Endothelial cell of umbilical vein (primary cell): ENCODE measurements at regions not wholly inside any gene's neighbourhood (a gene's known extent, or its start where the extent isn't known, plus 50 kb on each side); places are given as distances from the start of the nearest gene placed in this dataset.

ENCODE experiments used
- BruUV-seq: library from RNA; stranded (reverse); fragments of 400-500 nt; replicated peaks from 2 replicates; lab custom pipeline; 2021; lab: Mats Ljungman, UMichigan
- CTCF ChIA-PET: fragments of 300-600, 350-600 bp; sonication (Branson Sonifier 250); formaldehyde crosslinking; loops from one replicate; lab custom pipeline; 2021; ENCODE audit warnings: antibody characterized with exemption, inconsistent platforms; lab: Charles Lee
- POLR2A ChIA-PET: fragments of 300-600, 350-600 bp; sonication (Branson Sonifier 250); formaldehyde crosslinking; loops from one replicate; lab custom pipeline; 2021; ENCODE audit warnings: antibody characterized with exemption, inconsistent platforms; lab: Charles Lee
- DNase-seq: peaks from one replicate; pipeline ENCODE4 v3.0.0-alpha.2; 2011; ENCODE audit warnings: low read depth, low spot score
- FAIRE-seq: peaks from 2 replicates; lab custom pipeline; 2011; peaks lifted over from hg19 to GRCh38; lab: Jason Lieb, UNC
- H2AFZ ChIP-seq: 2 replicates; pipeline ENCODE4 v1.6.0; 2012; ENCODE audit warnings: low read depth, low read length, control low read depth, inconsistent platforms
- H3K27ac ChIP-seq: 2 replicates; pipeline ENCODE4 v1.5.1; 2011; ENCODE audit warnings: low read depth, mild to moderate bottlenecking, control low read depth, low read length, moderate library complexity; ENCODE audit not compliant: insufficient read depth
- H3K27me3 ChIP-seq, 2 experiments: 2 replicates each; pipeline versions ENCODE4 v1.6.0 to v1.6.1; 2011; ENCODE audit warnings: low read length in 2 of 2, mixed read lengths in 1 of 2; ENCODE audit not compliant: control insufficient read depth in 2 of 2, insufficient read depth in 2 of 2
- H3K36me3 ChIP-seq, 2 experiments: 2 replicates in 1 of 2; 3 replicates in 1 of 2; pipeline ENCODE4 v1.5.1; 2011; ENCODE audit warnings: low read length in 2 of 2, mild to moderate bottlenecking in 1 of 2, moderate library complexity in 1 of 2; ENCODE audit not compliant: control insufficient read depth in 2 of 2, insufficient read depth in 2 of 2; ENCODE audit errors: extremely low read depth in 1 of 2
- H3K4me1 ChIP-seq: 3 replicates; pipeline ENCODE4 v1.5.1; 2011; ENCODE audit warnings: mild to moderate bottlenecking, low read length; ENCODE audit not compliant: control insufficient read depth, insufficient read depth; ENCODE audit errors: extremely low read depth
- H3K4me2 ChIP-seq: 2 replicates; pipeline ENCODE4 v1.6.1; 2011; ENCODE audit warnings: low read length, control low read depth, mixed read lengths; ENCODE audit not compliant: insufficient read depth
- H3K4me3 ChIP-seq, 3 experiments: fragments of 200-600 bp in 1 of 3; sonication (generic), shearing (Covaris generic) in 1 of 3; replicated peaks in 1 of 3; 2 replicates each; pipeline ENCODE4 v1.5.1; 2011 to 2016; ENCODE audit warnings: control low read depth in 3 of 3, low read length in 3 of 3, mild to moderate bottlenecking in 2 of 3, inconsistent platforms in 1 of 3, low read depth in 1 of 3, moderate library complexity in 1 of 3; ENCODE audit not compliant: insufficient read depth in 1 of 3
- H3K79me2 ChIP-seq: 2 replicates; pipeline ENCODE4 v1.6.0; 2012; ENCODE audit warnings: low read length, inconsistent platforms; ENCODE audit not compliant: control insufficient read depth, insufficient read depth
- H3K9ac ChIP-seq: replicated peaks from 2 replicates; pipeline ENCODE3; 2011; ENCODE audit warnings: low read length, control low read depth; ENCODE audit not compliant: insufficient read depth; ENCODE audit errors: extremely low read depth
- H3K9me1 ChIP-seq: replicated peaks from 3 replicates; pipeline ENCODE4 v1.6.0; 2011; ENCODE audit warnings: mild to moderate bottlenecking, low read length; ENCODE audit not compliant: control insufficient read depth, insufficient read depth; ENCODE audit errors: extremely low read depth
- H3K9me3 ChIP-seq: replicated peaks from 2 replicates; pipeline ENCODE4 v1.5.1; 2012; ENCODE audit warnings: low read length, inconsistent platforms; ENCODE audit not compliant: control insufficient read depth, insufficient read depth
- H4K20me1 ChIP-seq: replicated peaks from 2 replicates; pipeline ENCODE3; 2011; ENCODE audit warnings: mild to moderate bottlenecking, low read length; ENCODE audit not compliant: control insufficient read depth, insufficient read depth; ENCODE audit errors: extremely low read depth
- CTCF ChIP-seq, 2 donors: IDR thresholded peaks; 1 replicate in 1 of 2; 2 replicates in 1 of 2; pipeline ENCODE4 v1.5.1; 2011; ENCODE audit warnings: low read length in 2 of 2, mild to moderate bottlenecking in 2 of 2, moderate library complexity in 2 of 2, control low read depth in 1 of 2, inconsistent platforms in 1 of 2, low read depth in 1 of 2; ENCODE audit not compliant: insufficient read depth in 1 of 2; ENCODE audit errors: extremely low read depth in 1 of 2
- EZH2 ChIP-seq: IDR thresholded peaks from 2 replicates; pipeline ENCODE4 v1.6.1; 2012; ENCODE audit warnings: borderline replicate concordance, low read depth, mild to moderate bottlenecking, moderate library complexity, low read length, inconsistent platforms; ENCODE audit not compliant: severe bottlenecking
- FOS ChIP-seq: IDR thresholded peaks from 2 replicates; pipeline ENCODE4 v1.6.1; 2011; ENCODE audit warnings: mild to moderate bottlenecking, low read length, moderate library complexity, borderline replicate concordance; ENCODE audit not compliant: insufficient read depth
- GATA2 ChIP-seq: IDR thresholded peaks from 2 replicates; pipeline ENCODE4 v1.7.0; 2011; ENCODE audit warnings: low read depth, mild to moderate bottlenecking, moderate library complexity, mixed read lengths, low read length; ENCODE audit not compliant: insufficient read length, insufficient read depth
- JUN ChIP-seq: IDR thresholded peaks from 2 replicates; pipeline ENCODE4 v1.6.1; 2011; ENCODE audit warnings: borderline replicate concordance, low read depth; ENCODE audit not compliant: insufficient read length, insufficient read depth
- MAX ChIP-seq: IDR thresholded peaks from 2 replicates; pipeline ENCODE4 v1.6.1; 2011; ENCODE audit not compliant: insufficient read depth, insufficient read length
- MYC ChIP-seq: IDR thresholded peaks from one replicate; pipeline ENCODE4 v1.6.1; 2011; ENCODE audit warnings: mild to moderate bottlenecking, low read depth, low read length
- POLR2A ChIP-seq: IDR thresholded peaks from 2 replicates; pipeline ENCODE4 v1.6.1; 2012; ENCODE audit warnings: low read depth, mild to moderate bottlenecking, control low read depth, low read length
- POLR2AphosphoS5 ChIP-seq: IDR thresholded peaks from 2 replicates; pipeline ENCODE4 v1.6.1; 2012; ENCODE audit warnings: low read depth, mild to moderate bottlenecking, control low read depth, low read length, moderate library complexity; ENCODE audit not compliant: insufficient read depth
- dilution Hi-C: fragments of 300-500 bp; cut with MboI; formaldehyde crosslinking; loops from one replicate; pipeline ENCODE4 v1.15.0; 2019; ENCODE audit warnings: low sequenced_read_pairs; ENCODE audit not compliant: extremely low pct_ligation_motif_present
- intact Hi-C: fragments of 100-400 bp; cut with micrococcal nuclease; formaldehyde crosslinking; loops from one replicate; pipeline ENCODE4 v1.10.0; 2022

GRCh38 chr21:15332572-15332971 lies 267.8 kb upstream of the NRIP1 start:
- Histone ChIP-seq H3K4me3 (no peak overlapping the region), H3K27ac (no peak overlapping the region), H3K9me1 (no peaks in the 10 kb centered on the region), H4K20me1 (peaks cover 2% of the 10 kb centered on the region), H3K9me3 (no peaks in the 10 kb centered on the region), H3K9ac (no peak overlapping the region), H3K79me2 (no peaks in the 10 kb centered on the region), H3K4me1 (no peaks in the 10 kb centered on the region), H3K4me2 (no peak overlapping the region), H3K36me3 (no peaks in the 10 kb centered on the region), H3K27me3 (peaks cover 0 to 2% of the 10 kb centered on the region in 2 experiments), H2AFZ (no peak overlapping the region)
- intact Hi-C loops, result no loop called here
- POLR2A ChIA-PET, result no interaction called here
- dilution Hi-C loops, result no loop called here
- DNase-seq (no peak), FAIRE-seq (no peak)
- BruUV-seq, result no TSS peak
- TF ChIP-seq CTCF (IDR thresholded peaks at IDR 0.05; ENCODE audit: extremely low read depth in 1 of 2, insufficient read depth in 1 of 2, low read depth in 1 of 2, low read length in 2 of 2), result no peak
- TF ChIP-seq GATA2, result no peak
- TF ChIP-seq MYC, result no peak
- TF ChIP-seq POLR2AphosphoS5, result no peak
- no peak for TF ChIP-seq EZH2
- TF ChIP-seq MAX, result no peak
- no peak for TF ChIP-seq JUN
- TF ChIP-seq FOS, result no peak
- TF ChIP-seq POLR2A, result no peak
- CTCF ChIA-PET, result interaction anchor here (0.6 kb wide), 1 partner anchor 562 kb away, joined by 3 read pairs; no protein-coding TSS in a partner anchor
